BLaER1 treated with 17β-estradiol and CSF1 and Interleukin-3, amounts not matched to agents 10 nM and 100 nM (cell line): ENCODE measurements at regions not wholly inside any gene's neighbourhood (a gene's known extent, or its start where the extent isn't known, plus 50 kb on each side); places are given as distances from the start of the nearest gene placed in this dataset.
A peak's percentile ranks its signal among the peaks of the same experiment; 100 is the strongest.

Source experiments
- H3K27ac ChIP-seq, 11 experiments: shearing (Covaris generic); formaldehyde crosslinking; 2 replicates each; pipeline ENCODE4 v1.8.1; 2022
- H3K27me3 ChIP-seq, 11 experiments: shearing (Covaris generic); formaldehyde crosslinking; 2 replicates each; pipeline ENCODE4 v1.8.1; 2022
- H3K36me3 ChIP-seq, 11 experiments: shearing (Covaris generic); formaldehyde crosslinking; 2 replicates each; pipeline ENCODE4 v1.8.1; 2022
- H3K4me1 ChIP-seq, 10 experiments: shearing (Covaris generic); formaldehyde crosslinking; 2 replicates each; pipeline ENCODE4 v1.8.1; 2022
- H3K4me2 ChIP-seq, 11 experiments: shearing (Covaris generic); formaldehyde crosslinking; 2 replicates each; pipeline ENCODE4 v1.8.1; 2022
- H3K4me3 ChIP-seq, 10 experiments: shearing (Covaris generic); formaldehyde crosslinking; 2 replicates each; pipeline ENCODE4 v1.8.1; 2022
- H3K9ac ChIP-seq, 11 experiments: shearing (Covaris generic); formaldehyde crosslinking; 2 replicates each; pipeline ENCODE4 v1.8.1; 2022
- H3K9me3 ChIP-seq, 11 experiments: shearing (Covaris generic); formaldehyde crosslinking; replicated peaks in 1 of 11; 2 replicates each; pipeline ENCODE4 v1.8.1; 2022
- H4K20me1 ChIP-seq, 11 experiments: shearing (Covaris generic); formaldehyde crosslinking; 2 replicates each; pipeline ENCODE4 v1.8.1; 2022
- Cebpa-rat ChIP-seq, 11 experiments: shearing (Covaris generic); IDR thresholded peaks; 2 replicates each; pipeline ENCODE4 v1.8.1; 2022

DNA sequence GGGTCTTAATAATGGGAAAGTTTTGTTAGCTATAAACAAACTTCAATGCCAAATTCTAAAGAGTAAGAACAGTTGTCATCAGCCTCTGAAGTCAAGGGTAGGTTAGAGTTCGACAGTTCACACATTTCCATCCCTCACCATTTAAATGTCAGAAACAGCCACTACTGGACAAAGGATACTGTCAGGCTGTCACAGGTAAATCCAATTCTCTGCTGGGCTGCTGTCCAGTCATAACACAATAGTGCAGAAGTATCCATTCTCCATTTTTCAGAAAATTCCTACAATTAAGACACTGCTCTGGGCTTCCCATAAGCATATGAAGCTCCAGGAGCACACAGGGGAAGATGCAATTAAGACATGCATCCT, 221.4 kb downstream of the RPS29 start:
- H3K9ac ChIP-seq, result no peak overlapping the region
- H3K36me3 ChIP-seq, result no peaks in the 10 kb centered on the region
- peaks cover 0 to 4% (median 0%) of the 10 kb centered on the region in 11 experiments; a peak in 2 of 22 replicates for H3K9me3 ChIP-seq
- no peaks in the 10 kb centered on the region for H3K27me3 ChIP-seq
- H3K4me1 ChIP-seq, result peaks cover 0 to 15% (median 7%) of the 10 kb centered on the region in 10 experiments; a peak in 7 of 20 replicates
- no peak for TF ChIP-seq Cebpa-rat (IDR thresholded peaks at IDR 0.05)
- no peak overlapping the region for H3K4me3 ChIP-seq
- no peaks in the 10 kb centered on the region for H4K20me1 ChIP-seq
- no peak overlapping the region for H3K27ac ChIP-seq
- no peak overlapping the region for H3K4me2 ChIP-seq

DNA sequence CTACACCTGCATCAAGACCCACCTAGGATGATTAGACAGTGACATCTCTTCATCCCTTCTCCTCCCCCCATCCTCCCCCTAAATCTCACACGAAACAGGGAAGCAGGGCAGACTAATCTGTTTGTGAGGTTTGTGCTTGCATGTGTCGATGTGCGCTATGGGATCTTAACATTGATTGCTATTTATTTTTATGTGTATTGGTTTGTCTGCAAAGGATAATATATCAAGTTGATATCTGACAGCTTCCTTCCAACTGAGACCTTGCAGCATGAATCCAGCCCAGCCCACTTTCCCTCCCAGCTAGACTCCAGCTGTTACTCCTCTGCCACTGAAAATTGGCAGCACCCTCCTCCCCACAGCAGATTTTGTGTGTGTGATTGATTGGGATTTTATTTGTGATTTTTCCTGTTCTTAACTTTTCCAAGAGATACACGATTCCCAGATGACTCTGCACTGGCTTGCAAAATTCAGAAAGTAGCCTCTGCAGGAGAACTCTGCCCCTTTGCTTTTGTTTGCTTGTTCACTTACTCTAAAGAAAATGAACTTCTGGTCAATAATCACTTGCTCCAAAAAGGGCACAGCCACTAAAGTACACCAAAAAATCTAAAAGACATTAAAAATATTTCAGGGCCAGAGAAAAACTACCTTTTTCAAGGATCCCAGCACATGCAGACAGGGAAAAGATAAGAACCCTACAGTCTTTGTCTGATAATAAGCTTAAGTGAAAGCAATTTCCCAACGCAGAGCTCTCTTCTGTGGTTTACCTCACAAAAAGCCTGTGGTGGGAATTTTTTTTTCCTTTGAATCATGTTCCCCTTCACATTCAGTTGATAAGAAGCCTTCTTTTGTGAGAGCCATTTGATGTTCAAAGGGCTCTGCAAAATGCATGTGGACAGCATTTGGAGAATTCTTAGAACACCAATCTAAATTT, 222.1 kb downstream of the RPS29 start:
- TF ChIP-seq Cebpa-rat (IDR thresholded peaks at IDR 0.05), result no peak
- Histone ChIP-seq H3K36me3 (no peaks in the 10 kb centered on the region), H3K27ac (no peak overlapping the region), H4K20me1 (no peaks in the 10 kb centered on the region), H3K27me3 (no peaks in the 10 kb centered on the region), H3K4me1 (peaks cover 0 to 15% (median 7%) of the 10 kb centered on the region in 10 experiments; a peak in 7 of 20 replicates), H3K9me3 (peaks cover 0 to 4% (median 0%) of the 10 kb centered on the region in 11 experiments; a peak in 2 of 22 replicates), H3K4me3 (no peak overlapping the region), H3K4me2 (0 out of 22 replicates have a peak overlapping the region, but pooled peaks of 1 of the 11 experiments have one; percentile 18), H3K9ac (no peak overlapping the region)

GRCh38 chr14:49362916-49363315, 223.3 kb downstream of the RPS29 start:
- Histone ChIP-seq H3K9ac (no peak overlapping the region), H3K27ac (no peak overlapping the region), H3K36me3 (no peaks in the 10 kb centered on the region), H3K27me3 (no peaks in the 10 kb centered on the region), H3K4me3 (no peak overlapping the region), H3K4me2 (no peak overlapping the region), H3K4me1 (peaks cover 0 to 9% (median 5%) of the 10 kb centered on the region in 10 experiments; a peak in 7 of 20 replicates), H4K20me1 (no peaks in the 10 kb centered on the region), H3K9me3 (peaks cover 0 to 4% (median 0%) of the 10 kb centered on the region in 11 experiments; a peak in 2 of 22 replicates)
- TF ChIP-seq Cebpa-rat (IDR thresholded peaks at IDR 0.05), result no peak

GRCh38 chr14:49339130-49339529, 247.1 kb downstream of the RPS29 start:
- no peak for TF ChIP-seq Cebpa-rat (IDR thresholded peaks at IDR 0.05)
- H3K36me3 ChIP-seq, result no peaks in the 10 kb centered on the region
- H3K9ac ChIP-seq, result no peak overlapping the region
- peaks cover 0 to 5% (median 0%) of the 10 kb centered on the region in 11 experiments; a peak in 1 of 22 replicates for H3K9me3 ChIP-seq
- H3K4me3 ChIP-seq, result no peak overlapping the region
- H3K27ac ChIP-seq, result no peak overlapping the region
- no peaks in the 10 kb centered on the region for H4K20me1 ChIP-seq
- H3K4me1 ChIP-seq, result no peaks in the 10 kb centered on the region; a peak in 1 of 20 replicates
- H3K4me2 ChIP-seq, result no peak overlapping the region
- no peaks in the 10 kb centered on the region for H3K27me3 ChIP-seq

DNA sequence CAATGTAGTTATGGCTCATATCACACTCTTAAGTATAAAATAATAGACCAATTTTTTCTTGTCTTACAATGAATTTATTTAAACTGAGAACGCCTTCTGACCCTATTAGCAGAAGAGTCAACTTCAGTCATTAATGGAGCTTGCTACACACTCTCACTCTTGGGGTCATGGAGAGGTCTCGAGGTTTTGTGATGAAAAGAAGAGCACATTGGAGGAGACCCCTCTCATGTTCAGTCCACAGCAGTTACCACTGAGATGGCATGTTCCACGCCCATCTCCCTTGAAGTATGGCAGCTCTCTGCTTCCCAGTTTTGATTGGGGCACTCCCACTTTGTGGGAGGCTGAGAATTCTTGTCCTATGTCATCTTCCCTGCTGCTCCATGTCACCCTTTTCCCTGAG, 266.4 kb downstream of the RPS29 start:
- H3K27ac ChIP-seq, result no peak overlapping the region
- no peak overlapping the region for H3K4me3 ChIP-seq
- no peaks in the 10 kb centered on the region for H4K20me1 ChIP-seq
- H3K4me2 ChIP-seq, result no peak overlapping the region
- TF ChIP-seq Cebpa-rat (IDR thresholded peaks at IDR 0.05), result no peak
- no peaks in the 10 kb centered on the region for H3K27me3 ChIP-seq
- no peaks in the 10 kb centered on the region for H3K9me3 ChIP-seq
- H3K4me1 ChIP-seq, result peaks cover 0 to 3% (median 0%) of the 10 kb centered on the region in 10 experiments; a peak in 4 of 20 replicates
- no peaks in the 10 kb centered on the region for H3K36me3 ChIP-seq
- no peak overlapping the region for H3K9ac ChIP-seq

DNA sequence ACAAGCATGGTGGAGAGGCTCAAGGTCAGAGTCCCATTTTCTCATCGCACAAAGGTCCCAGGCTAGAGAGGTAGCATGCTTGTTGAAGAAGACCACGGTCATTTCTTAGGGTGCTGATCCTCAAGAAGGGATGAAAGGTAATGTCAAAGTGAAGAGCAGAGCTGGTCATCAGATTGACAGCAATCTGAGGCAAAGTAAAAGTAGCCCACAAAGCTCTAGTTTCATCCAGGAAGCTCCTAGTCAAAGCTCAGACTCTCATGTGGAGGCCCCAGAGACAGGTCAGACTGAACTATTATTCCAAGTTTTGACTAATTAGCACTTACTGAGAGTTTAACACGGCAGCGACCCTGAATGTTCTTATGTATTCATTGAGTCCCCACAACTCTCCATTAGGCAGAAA, 270.6 kb downstream of the RPS29 start:
- Histone ChIP-seq H3K9ac (no peak overlapping the region), H3K4me3 (no peak overlapping the region), H3K4me1 (peaks cover 0 to 6% (median 0%) of the 10 kb centered on the region in 10 experiments; a peak in 4 of 20 replicates), H4K20me1 (no peaks in the 10 kb centered on the region), H3K27me3 (no peaks in the 10 kb centered on the region), H3K36me3 (no peaks in the 10 kb centered on the region), H3K9me3 (no peaks in the 10 kb centered on the region), H3K27ac (no peak overlapping the region), H3K4me2 (no peak overlapping the region)
- TF ChIP-seq Cebpa-rat (IDR thresholded peaks at IDR 0.05), result no peak

DNA sequence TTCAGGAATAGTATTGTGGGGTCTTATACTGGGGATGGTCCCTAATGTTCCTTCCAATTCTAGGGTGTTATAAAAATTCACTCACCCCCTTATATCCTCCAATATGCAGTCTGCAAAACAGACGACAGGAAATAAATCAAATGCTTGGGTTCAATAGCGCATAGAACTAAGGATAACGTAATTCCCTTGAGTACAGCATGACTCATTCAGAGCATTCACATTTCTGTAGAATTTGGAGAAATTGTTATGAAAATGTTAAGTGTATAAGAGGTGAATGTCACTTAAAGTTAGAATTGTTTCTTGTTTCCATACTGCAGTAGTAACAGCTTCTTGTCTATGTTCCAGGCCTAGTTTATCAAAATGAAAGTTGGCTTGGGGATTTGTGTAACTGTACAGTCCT, 271.4 kb downstream of the RPS29 start:
- H3K36me3 ChIP-seq, result no peaks in the 10 kb centered on the region
- no peak for TF ChIP-seq Cebpa-rat (IDR thresholded peaks at IDR 0.05)
- no peaks in the 10 kb centered on the region for H3K9me3 ChIP-seq
- H4K20me1 ChIP-seq, result no peaks in the 10 kb centered on the region
- H3K27me3 ChIP-seq, result no peaks in the 10 kb centered on the region
- peaks cover 0 to 6% (median 0%) of the 10 kb centered on the region in 10 experiments; a peak in 4 of 20 replicates for H3K4me1 ChIP-seq
- H3K4me2 ChIP-seq, result 0 out of 22 replicates have a peak overlapping the region, but pooled peaks of 1 of the 11 experiments have one; percentile 1
- no peak overlapping the region for H3K9ac ChIP-seq
- H3K27ac ChIP-seq, result no peak overlapping the region
- H3K4me3 ChIP-seq, result no peak overlapping the region

GRCh38 chr14:49313108-49313507, 273.1 kb downstream of the RPS29 start:
- H4K20me1 ChIP-seq, result no peaks in the 10 kb centered on the region
- H3K9me3 ChIP-seq, result no peaks in the 10 kb centered on the region
- no peak for TF ChIP-seq Cebpa-rat (IDR thresholded peaks at IDR 0.05)
- H3K4me3 ChIP-seq, result no peak overlapping the region
- no peak overlapping the region for H3K9ac ChIP-seq
- H3K4me1 ChIP-seq, result peaks cover 0 to 6% (median 0%) of the 10 kb centered on the region in 10 experiments; a peak in 4 of 20 replicates
- no peaks in the 10 kb centered on the region for H3K27me3 ChIP-seq
- no peaks in the 10 kb centered on the region for H3K36me3 ChIP-seq
- no peak overlapping the region for H3K27ac ChIP-seq
- H3K4me2 ChIP-seq, result no peak overlapping the region

GRCh38 chr14:49310298-49310697, 275.9 kb downstream of the RPS29 start:
- TF ChIP-seq Cebpa-rat (IDR thresholded peaks at IDR 0.05), result no peak
- H3K36me3 ChIP-seq, result no peaks in the 10 kb centered on the region
- H3K4me2 ChIP-seq, result no peak overlapping the region
- H3K4me3 ChIP-seq, result no peak overlapping the region
- no peaks in the 10 kb centered on the region for H4K20me1 ChIP-seq
- peaks cover 0 to 8% (median 2%) of the 10 kb centered on the region in 10 experiments; a peak in 7 of 20 replicates for H3K4me1 ChIP-seq
- no peak overlapping the region for H3K27ac ChIP-seq
- no peak overlapping the region for H3K9ac ChIP-seq
- no peaks in the 10 kb centered on the region for H3K9me3 ChIP-seq
- H3K27me3 ChIP-seq, result no peaks in the 10 kb centered on the region
